ENCODE measurements at regions not wholly inside any gene's neighbourhood (a gene's known extent, or its start where the extent isn't known, plus 50 kb on each side); places are given as distances from the start of the nearest gene placed in this dataset.

DNA sequence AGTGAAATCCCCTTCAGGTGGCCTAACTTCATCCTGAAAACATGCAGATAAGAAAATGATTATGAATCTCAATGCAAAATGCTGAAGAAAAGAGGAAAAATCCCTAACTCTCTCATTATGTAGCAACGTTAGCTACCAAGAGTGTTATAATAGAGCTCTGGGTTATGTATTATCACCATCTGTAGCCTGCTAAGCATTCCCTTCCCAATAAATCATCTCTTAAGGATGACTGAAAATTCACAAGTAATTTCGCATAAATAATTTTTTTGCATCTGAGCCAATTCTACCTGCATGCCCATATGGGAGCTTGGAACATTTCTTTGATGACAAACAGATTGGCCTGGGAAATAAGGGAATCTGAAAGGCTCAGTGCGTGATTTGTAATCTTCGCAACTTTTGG, 216.1 kb downstream of the HTR7 start:
- Histone ChIP-seq H3K36me3 (no peaks in the 10 kb centered on the region), H3K27me3 (no peaks in the 10 kb centered on the region), H3K27ac (replicated peaks in 1 of 4) (no peak overlapping the region), H3K4me1 (peaks cover 0 to 15% (median 3%) of the 10 kb centered on the region in 4 donors), H3K4me3 (no peak overlapping the region), H3K9me3 (no peaks in the 10 kb centered on the region)
- WGBS, result 54% methylated on average over 4 of the region's 4 CpGs
- TF ChIP-seq CTCF (IDR thresholded peaks at IDR 0.05), result no peak
- TF ChIP-seq EP300 (IDR thresholded peaks at IDR 0.05), result no peak
- no peak for TF ChIP-seq POLR2A (IDR thresholded peaks at IDR 0.05; ENCODE audit: low read depth)
- no peak for TF ChIP-seq POLR2AphosphoS5 (IDR thresholded peaks at IDR 0.05)
- DNase-seq (ENCODE audit: extremely low spot score), result no peak
- intact Hi-C loops (cut with DNase I), result no loop called here

- Histone ChIP-seq H3K27me3 (no peaks in the 10 kb centered on the region), H3K4me3 (no peak overlapping the region), H3K27ac (replicated peaks in 1 of 4) (no peak overlapping the region), H3K9me3 (no peaks in the 10 kb centered on the region), H3K36me3 (no peaks in the 10 kb centered on the region), H3K4me1 (peaks cover 0 to 15% (median 3%) of the 10 kb centered on the region in 4 donors)
- no peak for DNase-seq (ENCODE audit: extremely low spot score)
- 54% methylated on average over 3 of the region's 3 CpGs for WGBS
- TF ChIP-seq CTCF (IDR thresholded peaks at IDR 0.05), result no peak
- no peak for TF ChIP-seq EP300 (IDR thresholded peaks at IDR 0.05)
- no peak for TF ChIP-seq POLR2AphosphoS5 (IDR thresholded peaks at IDR 0.05)
- TF ChIP-seq POLR2A (IDR thresholded peaks at IDR 0.05; ENCODE audit: low read depth), result no peak
- intact Hi-C loops (cut with DNase I), result no loop called here
Measured at GRCh38 chr10:90642136-90642535, 215.7 kb downstream of the HTR7 start.

- 52% methylated on average over 4 of the region's 4 CpGs for whole genome bisulfite sequencing
- Histone ChIP-seq H3K9me3 (no peaks in the 10 kb centered on the region), H3K27me3 (no peaks in the 10 kb centered on the region), H3K4me1 (peaks cover 0 to 15% (median 3%) of the 10 kb centered on the region in 4 donors), H3K36me3 (no peaks in the 10 kb centered on the region), H3K27ac (replicated peaks in 1 of 4) (no peak overlapping the region), H3K4me3 (no peak overlapping the region)
- no peak for TF ChIP-seq EP300 (IDR thresholded peaks at IDR 0.05)
- TF ChIP-seq POLR2AphosphoS5 (IDR thresholded peaks at IDR 0.05), result no peak
- no peak for DNase-seq (ENCODE audit: extremely low spot score)
- intact Hi-C loops (cut with DNase I), result no loop called here
Measured at GRCh38 chr10:90642650-90643049, 215.2 kb downstream of the HTR7 start.

GRCh38 chr10:90644165-90644564, 213.7 kb downstream of the HTR7 start:
- TF ChIP-seq POLR2AphosphoS5 (IDR thresholded peaks at IDR 0.05) (no peak), POLR2A (IDR thresholded peaks at IDR 0.05; ENCODE audit: low read depth) (no peak), CTCF (IDR thresholded peaks at IDR 0.05) (no peak), EP300 (IDR thresholded peaks at IDR 0.05) (no peak)
- no peaks in the 10 kb centered on the region for H3K9me3 ChIP-seq
- H3K27ac ChIP-seq (replicated peaks in 1 of 4), result no peak overlapping the region
- no peaks in the 10 kb centered on the region for H3K27me3 ChIP-seq
- intact Hi-C loops (cut with DNase I), result no loop called here
- 66% methylated on average over 3 of the region's 3 CpGs for WGBS
- peaks cover 0 to 15% (median 3%) of the 10 kb centered on the region in 4 donors for H3K4me1 ChIP-seq
- no peak overlapping the region for H3K4me3 ChIP-seq
- H3K36me3 ChIP-seq, result no peaks in the 10 kb centered on the region
- no peak for DNase-seq (ENCODE audit: extremely low spot score)

DNA sequence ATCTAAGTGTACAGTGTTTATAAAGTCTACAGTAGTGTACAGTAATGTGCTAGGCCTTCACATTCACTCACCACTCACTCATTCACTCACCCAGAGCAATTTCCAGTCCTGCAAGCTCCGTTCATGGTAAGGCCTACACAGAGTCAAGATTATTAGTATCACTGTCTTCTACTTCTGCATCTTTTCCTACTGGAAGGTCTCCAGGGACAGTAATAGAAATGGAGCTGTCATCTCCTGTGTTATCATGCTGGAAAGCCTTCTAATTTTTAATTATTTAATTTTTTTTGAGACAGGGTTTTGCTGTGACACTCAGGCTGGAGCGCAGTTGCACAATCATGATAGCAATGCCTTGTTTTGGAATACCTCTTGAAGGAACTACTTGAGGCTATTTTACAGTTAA, 207.0 kb downstream of the HTR7 start:
- H3K27ac ChIP-seq (replicated peaks in 1 of 4), result no peak overlapping the region
- H3K36me3 ChIP-seq, result no peaks in the 10 kb centered on the region
- no peaks in the 10 kb centered on the region for H3K4me1 ChIP-seq
- H3K9me3 ChIP-seq, result peaks cover 0 to 3% (median 0%) of the 10 kb centered on the region in 4 donors
- intact Hi-C loops (cut with DNase I), result no loop called here
- TF ChIP-seq CTCF (IDR thresholded peaks at IDR 0.05) (no peak), POLR2AphosphoS5 (IDR thresholded peaks at IDR 0.05) (no peak)
- no peaks in the 10 kb centered on the region for H3K27me3 ChIP-seq
- no peak overlapping the region for H3K4me3 ChIP-seq
- no peak for DNase-seq (ENCODE audit: extremely low spot score)
- 85% methylated on average over 2 of the region's 2 CpGs for WGBS

Data from esophagus muscularis mucosa (tissue), 4 donors.